H9 (cell line): ENCODE measurements at regions not wholly inside any gene's neighbourhood (a gene's known extent, or its start where the extent isn't known, plus 50 kb on each side); places are given as distances from the start of the nearest gene placed in this dataset.

Source experiments
- DNase-seq: peaks from one replicate; pipeline ENCODE4 v3.0.0-alpha.2; 2017
- H2AFZ ChIP-seq: one replicate; pipeline ENCODE4 v1.6.1; 2013; ENCODE audit warnings: mild to moderate bottlenecking, low read length, control low read depth, moderate library complexity
- H2AK5ac ChIP-seq: 2 replicates; pipeline ENCODE4 v1.6.1; 2013; ENCODE audit warnings: low read length, control low read depth, mixed read lengths; ENCODE audit not compliant: insufficient read length
- H2BK120ac ChIP-seq: one replicate; pipeline ENCODE4 v1.6.1; 2013; ENCODE audit warnings: low read depth, mild to moderate bottlenecking, low read length, control low read depth, inconsistent platforms; ENCODE audit not compliant: poor library complexity, severe bottlenecking
- H2BK12ac ChIP-seq: 2 replicates; pipeline ENCODE4 v1.6.1; 2013; ENCODE audit warnings: low read length, control low read depth, mixed read lengths, low read depth; ENCODE audit not compliant: insufficient read length
- H2BK15ac ChIP-seq: 2 replicates; pipeline ENCODE4 v1.6.1; 2013; ENCODE audit warnings: low read depth, low read length, control low read depth
- H2BK20ac ChIP-seq: one replicate; pipeline ENCODE4 v1.6.1; 2013; ENCODE audit warnings: low read depth, mild to moderate bottlenecking, low read length, control low read depth, inconsistent platforms; ENCODE audit not compliant: poor library complexity, severe bottlenecking
- H2BK5ac ChIP-seq: 2 replicates; pipeline ENCODE4 v1.6.1; 2013; ENCODE audit warnings: low read length, control low read depth, mixed read lengths; ENCODE audit not compliant: insufficient read length
- H3K14ac ChIP-seq: 2 replicates; pipeline ENCODE4 v1.6.1; 2013; ENCODE audit warnings: low read length, control low read depth; ENCODE audit not compliant: insufficient read depth
- H3K18ac ChIP-seq: 2 replicates; pipeline ENCODE4 v1.6.1; 2013; ENCODE audit warnings: low read depth, mild to moderate bottlenecking, mixed read lengths, low read length, control low read depth; ENCODE audit not compliant: insufficient read length
- H3K23ac ChIP-seq: 2 replicates; pipeline ENCODE4 v1.6.1; 2013; ENCODE audit warnings: low read length, control low read depth, mixed read lengths, low read depth; ENCODE audit not compliant: insufficient read length
- H3K23me2 ChIP-seq: 2 replicates; pipeline ENCODE4 v1.6.1; 2013; ENCODE audit warnings: low read depth, mild to moderate bottlenecking, mixed read lengths, low read length, control low read depth; ENCODE audit not compliant: insufficient read length, poor library complexity, severe bottlenecking
- H3K27ac ChIP-seq: 2 replicates; pipeline ENCODE4 v1.5.1; 2013; ENCODE audit warnings: low read length, control low read depth, mixed read lengths, low read depth; ENCODE audit not compliant: insufficient read length
- H3K27me3 ChIP-seq: 2 replicates; pipeline ENCODE4 v1.6.1; 2013; ENCODE audit warnings: low read length, control low read depth, inconsistent platforms; ENCODE audit not compliant: insufficient read depth
- H3K4ac ChIP-seq: 2 replicates; pipeline ENCODE4 v1.6.1; 2013; ENCODE audit warnings: low read depth, mild to moderate bottlenecking, control low read depth, inconsistent platforms, low read length, moderate library complexity
- H3K4me1 ChIP-seq: 2 replicates; pipeline ENCODE4 v1.6.1; 2013; ENCODE audit warnings: low read length, control low read depth, inconsistent platforms; ENCODE audit not compliant: insufficient read depth
- H3K4me2 ChIP-seq: 2 replicates; pipeline ENCODE4 v1.6.1; 2013; ENCODE audit warnings: low read length, control low read depth, mixed read lengths; ENCODE audit not compliant: insufficient read length, insufficient read depth
- H3K56ac ChIP-seq: 2 replicates; pipeline ENCODE4 v1.6.1; 2013; ENCODE audit warnings: low read depth, mild to moderate bottlenecking, mixed read lengths, low read length, control low read depth; ENCODE audit not compliant: insufficient read length
- H3K79me1 ChIP-seq: 2 replicates; pipeline ENCODE4 v1.6.1; 2013; ENCODE audit warnings: low read depth, mild to moderate bottlenecking, moderate library complexity, low read length, control low read depth, inconsistent platforms; ENCODE audit not compliant: insufficient read depth, poor library complexity, severe bottlenecking
- H3K79me2 ChIP-seq: 2 replicates; pipeline ENCODE4 v1.6.1; 2013; ENCODE audit warnings: low read length, control low read depth, inconsistent platforms; ENCODE audit not compliant: insufficient read depth
- H3K9ac ChIP-seq: 2 replicates; pipeline ENCODE4 v1.6.1; 2013; ENCODE audit warnings: low read length, control low read depth, mixed read lengths; ENCODE audit not compliant: insufficient read length; ENCODE audit errors: extremely low read depth
- H3K9me3 ChIP-seq: one replicate; pipeline ENCODE4 v1.6.1; 2013; ENCODE audit warnings: low read depth, low read length, inconsistent platforms; ENCODE audit not compliant: control insufficient read depth
- H3T11ph ChIP-seq: one replicate; pipeline ENCODE4 v1.6.1; 2013; ENCODE audit warnings: mild to moderate bottlenecking, low read length, control low read depth, inconsistent platforms
- H4K20me1 ChIP-seq: one replicate; pipeline ENCODE4 v1.6.1; 2013; ENCODE audit not compliant: control insufficient read depth, insufficient read length, insufficient read depth
- H4K5ac ChIP-seq: 2 replicates; pipeline ENCODE4 v1.6.1; 2013; ENCODE audit warnings: low read depth, mild to moderate bottlenecking, mixed read lengths, low read length, control low read depth; ENCODE audit not compliant: insufficient read length
- H4K8ac ChIP-seq: replicated peaks from 2 replicates; pipeline ENCODE4 v1.6.1; 2013; ENCODE audit warnings: low read length, control low read depth, mixed read lengths, low read depth; ENCODE audit not compliant: insufficient read length
- H4K91ac ChIP-seq: 2 replicates; pipeline ENCODE4 v1.6.1; 2013; ENCODE audit warnings: low read depth, mild to moderate bottlenecking, moderate library complexity, mixed read lengths, low read length, control low read depth; ENCODE audit not compliant: insufficient read length
- H3K27ac Mint-ChIP-seq, 3 experiments: 2 replicates in 2 of 3; 3 replicates in 1 of 3; pipeline ENCODE4 v1.8.0; 2020 to 2021; ENCODE audit warnings: mixed read lengths in 3 of 3, mild to moderate bottlenecking in 1 of 3, moderate library complexity in 1 of 3
- H3K27me3 Mint-ChIP-seq: 2 replicates; pipeline ENCODE4 v1.8.0; 2021; ENCODE audit warnings: low read depth, mild to moderate bottlenecking, moderate library complexity, mixed read lengths
- H3K36me3 Mint-ChIP-seq, 3 experiments: 2 replicates in 2 of 3; 3 replicates in 1 of 3; pipeline ENCODE4 v1.8.0; 2020 to 2021; ENCODE audit warnings: low read depth in 3 of 3, mixed read lengths in 3 of 3; ENCODE audit not compliant: insufficient read depth in 1 of 3
- H3K4me1 Mint-ChIP-seq, 2 experiments: 2 replicates each; pipeline ENCODE4 v1.8.0; 2020; ENCODE audit warnings: mixed read lengths in 2 of 2
- H3K4me3 Mint-ChIP-seq, 2 experiments: 2 replicates in 1 of 2; 3 replicates in 1 of 2; pipeline ENCODE4 v1.8.0; 2020 to 2021; ENCODE audit warnings: mild to moderate bottlenecking in 2 of 2, mixed read lengths in 2 of 2, moderate library complexity in 1 of 2
- H3K9me3 Mint-ChIP-seq, 2 experiments: 2 replicates in 1 of 2; 3 replicates in 1 of 2; pipeline ENCODE4 v1.8.0; 2020; ENCODE audit warnings: mild to moderate bottlenecking in 2 of 2, mixed read lengths in 2 of 2, moderate library complexity in 1 of 2
- CTCF ChIP-seq: fragments of 200-600 bp; sonication (generic); conservative IDR thresholded peaks from 3 replicates; pipeline ENCODE4 v1.8.0; 2021; ENCODE audit warnings: antibody characterized with exemption, mild to moderate bottlenecking
- WGBS: extraction: QIAGEN DNeasy Blood & Tissue Kit; methylation state at CpG from one replicate; pipeline ENCODE4 v1.1.7; 2013; ENCODE audit warnings: missing lambda C conversion rate, low lambda C conversion rate, mixed read lengths; ENCODE audit not compliant: insufficient read length; ENCODE audit errors: extremely low coverage; 5-methylcytosine and 5-hydroxymethylcytosine counted together

DNA sequence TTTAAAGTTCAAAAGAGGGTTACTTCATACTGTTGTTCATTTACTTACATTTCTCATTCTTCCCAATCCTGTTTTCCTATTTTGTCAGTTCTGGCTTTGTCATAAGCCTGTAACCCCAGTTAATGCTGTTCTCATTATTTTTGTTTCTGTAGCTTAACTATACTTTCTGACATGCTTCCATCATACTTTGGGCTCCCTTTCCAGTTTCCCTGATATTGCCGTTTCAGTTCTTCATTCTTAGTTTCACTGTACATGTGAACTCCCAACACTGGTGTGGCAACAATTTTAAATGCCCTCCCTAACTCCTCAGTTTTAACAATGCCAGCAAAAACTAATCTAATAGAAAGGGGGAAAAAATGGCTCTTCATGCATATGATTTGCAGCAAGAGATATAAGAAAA is 456.7 kb downstream of the LMO4 start:
- Mint-ChIP-seq H3K36me3 (no peaks in the 10 kb centered on the region), H3K9me3 (no peaks in the 10 kb centered on the region), H3K4me3 (no peak overlapping the region), H3K27ac (no peak overlapping the region), H3K27me3 (no peaks in the 10 kb centered on the region), H3K4me1 (peaks cover 8 to 11% of the 10 kb centered on the region in 2 experiments)
- H2BK5ac ChIP-seq: no peak overlapping the region
- H4K20me1 ChIP-seq: no peaks in the 10 kb centered on the region
- H3K14ac ChIP-seq: no peak overlapping the region
- WGBS: no CpG with 5 or more reads among the region's 1 CpG
- no peak overlapping the region for H3K9ac ChIP-seq
- no peak overlapping the region for H3K27ac ChIP-seq
- no peak for DNase-seq
- no peak overlapping the region for H4K5ac ChIP-seq
- H3K4ac ChIP-seq: no peak overlapping the region
- no peak overlapping the region for H2BK120ac ChIP-seq
- no peaks in the 10 kb centered on the region for H3K79me2 ChIP-seq
- H2AK5ac ChIP-seq: no peak overlapping the region
- H3K79me1 ChIP-seq: no peaks in the 10 kb centered on the region
- H3K23ac ChIP-seq: no peak overlapping the region
- no peak overlapping the region for H3T11ph ChIP-seq
- H3K9me3 ChIP-seq: no peaks in the 10 kb centered on the region
- H3K4me1 ChIP-seq: peaks cover 3% of the 10 kb centered on the region; the same call in 1 of the 2 replicates
- H3K23me2 ChIP-seq: no peaks in the 10 kb centered on the region
- no peak for TF ChIP-seq CTCF
- no peak overlapping the region for H4K8ac ChIP-seq
- H2AFZ ChIP-seq: no peak overlapping the region
- H2BK20ac ChIP-seq: no peak overlapping the region
- H3K18ac ChIP-seq: no peak overlapping the region
- H3K27me3 ChIP-seq: no peaks in the 10 kb centered on the region
- no peak overlapping the region for H2BK15ac ChIP-seq
- H4K91ac ChIP-seq: no peak overlapping the region
- H3K56ac ChIP-seq: no peak overlapping the region
- H2BK12ac ChIP-seq: no peak overlapping the region
- no peak overlapping the region for H3K4me2 ChIP-seq
